Prostate gland (tissue), 2 donors: ENCODE measurements at regions not wholly inside any gene's neighbourhood (a gene's known extent, or its start where the extent isn't known, plus 50 kb on each side); places are given as distances from the start of the nearest gene placed in this dataset.

Experiments used
- DNase-seq: peaks from one replicate; pipeline ENCODE4 v3.0.0-alpha.2; 2019; ENCODE audit warnings: low spot score
- H3K27ac ChIP-seq, 2 donors: fragments of 200-600 bp; sonication (generic); 2 replicates each; pipeline ENCODE4 v1.5.1; 2017 to 2019
- H3K27me3 ChIP-seq: fragments of 200-600 bp; sonication (generic); replicated peaks from 2 replicates; pipeline ENCODE4 v1.5.1; 2019; ENCODE audit not compliant: insufficient read depth
- H3K36me3 ChIP-seq, 2 donors: fragments of 200-600 bp; sonication (generic); 1 replicate in 1 of 2; 2 replicates in 1 of 2; pipeline versions ENCODE4 v1.5.1 to v1.8.1; 2017 to 2019
- H3K4me1 ChIP-seq: fragments of 200-600 bp; sonication (generic); replicated peaks from 2 replicates; pipeline ENCODE4 v1.5.1; 2019
- H3K4me3 ChIP-seq, 2 donors: fragments of 200-600 bp; sonication (generic); 2 replicates each; pipeline ENCODE4 v1.5.1; 2017 to 2019
- H3K9me3 ChIP-seq: fragments of 200-600 bp; sonication (generic); 2 replicates; pipeline ENCODE4 v1.5.1; 2017
- POLR2A ChIP-seq: fragments of 450-650 bp; IDR thresholded peaks from one replicate; pipeline ENCODE4 v1.6.1; 2016; ENCODE audit warnings: antibody characterized with exemption, mild to moderate bottlenecking
- POLR2AphosphoS5 ChIP-seq: sonication (generic); formaldehyde crosslinking; IDR thresholded peaks from one replicate; pipeline ENCODE4 v1.6.1; 2017; ENCODE audit warnings: antibody characterized with exemption
- WGBS: methylation state at CpG from one replicate; pipeline ENCODE4 v1.1.5; 2018; 5-methylcytosine and 5-hydroxymethylcytosine counted together
- intact Hi-C: fragments of 100-400 bp; cut with DNase I; formaldehyde crosslinking; loops from one replicate; pipeline ENCODE4 v1.14.2; 2022
- TF ChIP-seq, protein P1 (sequence below), 4 experiments: fragments of 200-600 bp in 2 of 4; fragments of 450-650 bp in 2 of 4; sonication (generic) in 2 of 4; IDR thresholded peaks; 1 replicate in 3 of 4; 2 replicates in 1 of 4; pipeline ENCODE4 v1.5.1; 2016 to 2019; ENCODE audit warnings: antibody characterized with exemption in 4 of 4, mild to moderate bottlenecking in 2 of 4, moderate library complexity in 2 of 4

GRCh38 chr4:189304809-189305208 is 635.9 kb upstream of the FRG1 start:
- no peak for TF ChIP-seq POLR2A
- TF ChIP-seq POLR2AphosphoS5: no peak
- TF ChIP-seq, protein P1, sequence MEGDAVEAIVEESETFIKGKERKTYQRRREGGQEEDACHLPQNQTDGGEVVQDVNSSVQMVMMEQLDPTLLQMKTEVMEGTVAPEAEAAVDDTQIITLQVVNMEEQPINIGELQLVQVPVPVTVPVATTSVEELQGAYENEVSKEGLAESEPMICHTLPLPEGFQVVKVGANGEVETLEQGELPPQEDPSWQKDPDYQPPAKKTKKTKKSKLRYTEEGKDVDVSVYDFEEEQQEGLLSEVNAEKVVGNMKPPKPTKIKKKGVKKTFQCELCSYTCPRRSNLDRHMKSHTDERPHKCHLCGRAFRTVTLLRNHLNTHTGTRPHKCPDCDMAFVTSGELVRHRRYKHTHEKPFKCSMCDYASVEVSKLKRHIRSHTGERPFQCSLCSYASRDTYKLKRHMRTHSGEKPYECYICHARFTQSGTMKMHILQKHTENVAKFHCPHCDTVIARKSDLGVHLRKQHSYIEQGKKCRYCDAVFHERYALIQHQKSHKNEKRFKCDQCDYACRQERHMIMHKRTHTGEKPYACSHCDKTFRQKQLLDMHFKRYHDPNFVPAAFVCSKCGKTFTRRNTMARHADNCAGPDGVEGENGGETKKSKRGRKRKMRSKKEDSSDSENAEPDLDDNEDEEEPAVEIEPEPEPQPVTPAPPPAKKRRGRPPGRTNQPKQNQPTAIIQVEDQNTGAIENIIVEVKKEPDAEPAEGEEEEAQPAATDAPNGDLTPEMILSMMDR (IDR thresholded peaks at IDR 0.05): no peak
- peaks cover 2% of the 10 kb centered on the region for H3K27me3 ChIP-seq
- no peaks in the 10 kb centered on the region for H3K9me3 ChIP-seq
- DNase-seq: no peak
- no peaks in the 10 kb centered on the region for H3K36me3 ChIP-seq
- H3K4me1 ChIP-seq: no peaks in the 10 kb centered on the region
- no peak overlapping the region for H3K27ac ChIP-seq
- H3K4me3 ChIP-seq: no peak overlapping the region
- intact Hi-C loops: no loop called here
- WGBS: 2% methylated on average over 2 of the region's 2 CpGs

- no peak for DNase-seq
- Histone ChIP-seq H3K4me1 (no peaks in the 10 kb centered on the region), H3K36me3 (no peaks in the 10 kb centered on the region), H3K27ac (no peak overlapping the region), H3K4me3 (no peak overlapping the region), H3K9me3 (no peaks in the 10 kb centered on the region), H3K27me3 (no peaks in the 10 kb centered on the region)
- intact Hi-C loops: no loop called here
- 19% methylated on average over 3 of the region's 3 CpGs for WGBS
- no peak for TF ChIP-seq POLR2A
- TF ChIP-seq, protein P1 (IDR thresholded peaks at IDR 0.05): no peak
- TF ChIP-seq POLR2AphosphoS5: no peak
Measured at GRCh38 chr4:189305500-189305899, 635.2 kb upstream of the FRG1 start.

DNA sequence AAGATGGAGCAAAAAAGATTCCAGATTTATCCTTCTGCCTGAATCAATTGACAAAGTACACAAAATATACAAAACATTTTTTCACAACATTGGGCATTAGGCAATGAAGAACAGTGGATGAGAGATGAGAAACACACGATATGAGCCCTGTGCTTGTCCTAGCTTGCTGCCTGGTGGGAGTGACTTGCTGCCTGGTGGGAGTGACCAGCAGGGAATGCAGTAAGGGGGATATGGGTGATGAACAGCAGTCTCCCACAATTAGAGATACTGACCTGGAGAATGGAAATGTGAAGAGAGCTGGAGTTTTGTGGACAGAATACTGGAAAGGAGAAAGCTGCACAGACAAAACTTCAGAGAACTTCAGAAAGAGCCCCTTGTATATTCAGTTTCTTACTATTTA is 629.4 kb upstream of the FRG1 start:
- no peaks in the 10 kb centered on the region for H3K36me3 ChIP-seq

GRCh38 chr4:189313064-189313463 is 627.6 kb upstream of the FRG1 start:
- TF ChIP-seq POLR2AphosphoS5 (no peak), POLR2A (no peak)
- TF ChIP-seq, protein P1 (IDR thresholded peaks at IDR 0.05): no peak
- Histone ChIP-seq H3K27ac (no peak overlapping the region), H3K9me3 (no peaks in the 10 kb centered on the region), H3K36me3 (no peaks in the 10 kb centered on the region), H3K4me1 (no peaks in the 10 kb centered on the region), H3K4me3 (no peak overlapping the region), H3K27me3 (no peaks in the 10 kb centered on the region)
- intact Hi-C loops: no loop called here
- DNase-seq: no peak
- 73% methylated on average over 4 of the region's 4 CpGs for WGBS

More for the DNA sequence above, 629.4 kb upstream of the FRG1 start:
- Histone ChIP-seq H3K4me3 (no peak overlapping the region), H3K27me3 (no peaks in the 10 kb centered on the region), H3K9me3 (no peaks in the 10 kb centered on the region), H3K4me1 (no peaks in the 10 kb centered on the region), H3K27ac (no peak overlapping the region)
- no peak for TF ChIP-seq POLR2A
- 23% methylated on average over 1 of the region's 1 CpG for WGBS
- DNase-seq: no peak
- intact Hi-C loops: no loop called here

DNA sequence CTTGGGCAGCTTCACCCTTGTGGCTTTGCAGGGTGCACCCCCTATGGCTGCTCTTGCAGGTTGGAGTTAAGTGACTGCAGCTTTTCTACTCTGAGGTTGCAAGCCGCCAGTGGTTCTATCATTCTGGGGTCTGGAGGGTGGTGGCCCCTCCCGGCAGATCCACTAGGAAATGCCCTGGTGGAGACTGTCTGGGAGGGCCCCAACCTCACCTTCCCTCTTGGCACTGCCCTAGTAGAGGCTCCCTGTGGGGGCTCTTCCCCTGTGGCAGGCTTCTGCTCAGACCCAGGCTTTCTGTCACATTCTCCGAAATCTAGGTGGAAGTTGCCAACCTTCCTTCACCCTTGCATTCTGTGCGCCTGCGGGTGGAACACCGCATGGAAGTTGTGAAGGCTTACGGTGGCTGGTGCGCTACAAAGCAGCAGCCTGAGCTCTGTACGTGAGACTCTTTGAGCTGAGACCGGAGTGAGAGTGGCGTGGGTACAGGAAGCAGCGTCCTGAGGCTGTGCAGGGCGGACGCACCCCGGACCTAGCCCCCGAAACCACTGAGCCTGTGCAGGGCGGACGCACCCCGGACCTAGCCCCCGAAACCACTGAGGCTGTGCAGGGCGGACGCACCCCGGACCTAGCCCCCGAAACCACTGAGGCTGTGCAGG is 626.7 kb upstream of the FRG1 start:
- Histone ChIP-seq H3K27me3 (no peaks in the 10 kb centered on the region), H3K9me3 (no peaks in the 10 kb centered on the region), H3K4me3 (no peak overlapping the region), H3K4me1 (no peaks in the 10 kb centered on the region), H3K36me3 (no peaks in the 10 kb centered on the region), H3K27ac (no peak overlapping the region)
- intact Hi-C loops: no loop called here
- TF ChIP-seq POLR2AphosphoS5 (no peak), POLR2A (no peak)
- TF ChIP-seq, protein P1 (IDR thresholded peaks at IDR 0.05): no peak
- DNase-seq: no peak
- WGBS: 96% methylated on average over 16 of the region's 24 CpGs
